ENCODE measurements at regions not wholly inside any gene's neighbourhood (a gene's known extent, or its start where the extent isn't known, plus 50 kb on each side); places are given as distances from the start of the nearest gene placed in this dataset.
A peak's percentile ranks its signal among the peaks of the same experiment; 100 is the strongest.

DNA sequence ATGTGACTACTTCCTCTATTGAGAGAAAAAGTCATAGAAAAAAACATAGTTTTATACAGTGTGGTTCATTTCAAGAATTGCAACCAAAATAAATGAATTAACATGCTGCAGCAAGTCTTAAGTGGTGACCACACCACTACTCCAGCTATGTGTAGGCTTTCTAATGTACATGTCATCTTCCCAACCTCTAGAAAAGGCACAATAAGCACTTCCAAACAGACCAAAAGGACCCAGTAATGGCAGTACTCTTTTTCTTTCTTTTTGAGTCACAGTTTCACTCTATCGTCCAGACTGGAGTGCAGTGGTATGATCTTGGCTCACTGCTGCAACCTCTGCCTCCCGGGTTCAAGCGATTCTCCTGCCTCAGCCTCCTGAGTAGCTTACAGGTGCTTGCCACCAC is 219.3 kb upstream of the KBTBD8 start:
- ChIA-PET POLR2A (no interaction called here), CTCF (no interaction called here)

DNA sequence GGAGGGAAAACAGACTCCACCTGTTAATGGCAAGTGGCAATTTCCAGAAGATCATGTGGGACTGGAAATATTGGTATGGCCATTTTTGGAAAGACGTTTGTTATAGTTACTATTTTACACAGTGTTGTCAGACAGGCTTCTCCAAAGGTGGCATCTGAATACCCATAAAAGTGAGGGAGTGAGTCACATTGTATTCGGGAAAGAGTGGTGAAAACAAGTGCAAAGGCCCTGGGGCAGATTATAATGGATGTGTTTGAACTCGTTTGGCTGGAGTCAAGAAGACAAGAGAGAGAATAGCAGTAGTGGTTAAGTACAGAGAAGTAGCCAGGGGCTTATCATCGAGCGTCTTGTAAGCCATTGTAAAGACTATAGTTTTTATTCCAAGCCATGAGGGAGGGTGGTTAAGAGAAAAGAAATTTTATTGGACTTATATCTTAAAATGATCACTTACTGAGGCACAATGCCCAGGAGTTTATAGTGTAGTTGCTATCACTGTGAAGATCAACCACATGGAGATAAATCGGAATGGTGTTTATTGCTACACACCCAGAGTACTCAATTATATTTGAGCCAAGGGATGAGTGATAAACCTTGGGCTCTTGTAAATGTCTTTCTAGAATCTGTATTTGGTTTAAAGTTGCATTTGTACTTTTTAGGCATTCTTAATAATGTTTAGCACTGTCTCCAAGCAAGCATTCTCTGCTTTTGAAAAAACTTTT is 212.8 kb upstream of the KBTBD8 start:
- Histone ChIP-seq H3K9me3 (ENCODE audit: control insufficient read depth, insufficient read depth, low read depth, low read length) (no peaks in the 10 kb centered on the region), H3K36me3 (ENCODE audit: control insufficient read depth in 2 of 2, insufficient read depth in 1 of 2, low read length in 2 of 2) (no peaks in the 10 kb centered on the region), H3K4me1 (ENCODE audit: control insufficient read depth, insufficient read depth, low read length) (no peaks in the 10 kb centered on the region), H3K27ac (ENCODE audit: extremely low read depth, low read depth, low read length) (no peak overlapping the region), H3K4me3 (ENCODE audit: low read depth, low read length) (no peak overlapping the region)
- ChIA-PET POLR2A (no interaction called here), CTCF (no interaction called here)
- peak; percentile 53 for TF ChIP-seq ZNF623 (tag by site-specific recombination; IDR thresholded peaks at IDR 0.05)
- TF ChIP-seq, protein P1, sequence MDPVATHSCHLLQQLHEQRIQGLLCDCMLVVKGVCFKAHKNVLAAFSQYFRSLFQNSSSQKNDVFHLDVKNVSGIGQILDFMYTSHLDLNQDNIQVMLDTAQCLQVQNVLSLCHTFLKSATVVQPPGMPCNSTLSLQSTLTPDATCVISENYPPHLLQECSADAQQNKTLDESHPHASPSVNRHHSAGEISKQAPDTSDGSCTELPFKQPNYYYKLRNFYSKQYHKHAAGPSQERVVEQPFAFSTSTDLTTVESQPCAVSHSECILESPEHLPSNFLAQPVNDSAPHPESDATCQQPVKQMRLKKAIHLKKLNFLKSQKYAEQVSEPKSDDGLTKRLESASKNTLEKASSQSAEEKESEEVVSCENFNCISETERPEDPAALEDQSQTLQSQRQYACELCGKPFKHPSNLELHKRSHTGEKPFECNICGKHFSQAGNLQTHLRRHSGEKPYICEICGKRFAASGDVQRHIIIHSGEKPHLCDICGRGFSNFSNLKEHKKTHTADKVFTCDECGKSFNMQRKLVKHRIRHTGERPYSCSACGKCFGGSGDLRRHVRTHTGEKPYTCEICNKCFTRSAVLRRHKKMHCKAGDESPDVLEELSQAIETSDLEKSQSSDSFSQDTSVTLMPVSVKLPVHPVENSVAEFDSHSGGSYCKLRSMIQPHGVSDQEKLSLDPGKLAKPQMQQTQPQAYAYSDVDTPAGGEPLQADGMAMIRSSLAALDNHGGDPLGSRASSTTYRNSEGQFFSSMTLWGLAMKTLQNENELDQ (tag by site-specific recombination; IDR thresholded peaks at IDR 0.05; ENCODE audit: low read depth), result no peak
- TF ChIP-seq, protein P2, sequence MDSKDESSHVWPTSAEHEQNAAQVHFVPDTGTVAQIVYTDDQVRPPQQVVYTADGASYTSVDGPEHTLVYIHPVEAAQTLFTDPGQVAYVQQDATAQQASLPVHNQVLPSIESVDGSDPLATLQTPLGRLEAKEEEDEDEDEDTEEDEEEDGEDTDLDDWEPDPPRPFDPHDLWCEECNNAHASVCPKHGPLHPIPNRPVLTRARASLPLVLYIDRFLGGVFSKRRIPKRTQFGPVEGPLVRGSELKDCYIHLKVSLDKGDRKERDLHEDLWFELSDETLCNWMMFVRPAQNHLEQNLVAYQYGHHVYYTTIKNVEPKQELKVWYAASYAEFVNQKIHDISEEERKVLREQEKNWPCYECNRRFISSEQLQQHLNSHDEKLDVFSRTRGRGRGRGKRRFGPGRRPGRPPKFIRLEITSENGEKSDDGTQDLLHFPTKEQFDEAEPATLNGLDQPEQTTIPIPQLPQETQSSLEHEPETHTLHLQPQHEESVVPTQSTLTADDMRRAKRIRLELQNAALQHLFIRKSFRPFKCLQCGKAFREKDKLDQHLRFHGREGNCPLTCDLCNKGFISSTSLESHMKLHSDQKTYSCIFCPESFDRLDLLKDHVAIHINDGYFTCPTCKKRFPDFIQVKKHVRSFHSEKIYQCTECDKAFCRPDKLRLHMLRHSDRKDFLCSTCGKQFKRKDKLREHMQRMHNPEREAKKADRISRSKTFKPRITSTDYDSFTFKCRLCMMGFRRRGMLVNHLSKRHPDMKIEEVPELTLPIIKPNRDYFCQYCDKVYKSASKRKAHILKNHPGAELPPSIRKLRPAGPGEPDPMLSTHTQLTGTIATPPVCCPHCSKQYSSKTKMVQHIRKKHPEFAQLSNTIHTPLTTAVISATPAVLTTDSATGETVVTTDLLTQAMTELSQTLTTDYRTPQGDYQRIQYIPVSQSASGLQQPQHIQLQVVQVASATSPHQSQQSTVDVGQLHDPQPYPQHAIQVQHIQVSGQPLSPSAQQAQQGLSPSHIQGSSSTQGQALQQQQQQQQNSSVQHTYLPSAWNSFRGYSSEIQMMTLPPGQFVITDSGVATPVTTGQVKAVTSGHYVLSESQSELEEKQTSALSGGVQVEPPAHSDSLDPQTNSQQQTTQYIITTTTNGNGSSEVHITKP (tag by site-specific recombination; IDR thresholded peaks at IDR 0.05), result peak; percentile 63

More for the DNA sequence above, 219.3 kb upstream of the KBTBD8 start:
- Histone ChIP-seq H3K9me3 (ENCODE audit: control insufficient read depth, insufficient read depth, low read depth, low read length) (no peaks in the 10 kb centered on the region), H3K4me1 (ENCODE audit: control insufficient read depth, insufficient read depth, low read length) (no peaks in the 10 kb centered on the region), H3K27ac (ENCODE audit: extremely low read depth, low read depth, low read length) (no peak overlapping the region), H3K4me3 (ENCODE audit: low read depth, low read length) (no peak overlapping the region), H3K36me3 (ENCODE audit: control insufficient read depth in 2 of 2, insufficient read depth in 1 of 2, low read length in 2 of 2) (no peaks in the 10 kb centered on the region)
- no peak for TF ChIP-seq ZNF37A (tag by site-specific recombination; IDR thresholded peaks at IDR 0.05)
- no peak for TF ChIP-seq SCRT2 (tag by site-specific recombination; IDR thresholded peaks at IDR 0.05)
- no peak for TF ChIP-seq REPIN1 (tag by site-specific recombination; IDR thresholded peaks at IDR 0.05; ENCODE audit: low read depth)
- no peak for TF ChIP-seq ZNF354C (tag by site-specific recombination; IDR thresholded peaks at IDR 0.05; ENCODE audit: borderline replicate concordance, low read depth)
- no peak for TF ChIP-seq ZNF2 (tag by site-specific recombination; IDR thresholded peaks at IDR 0.05)
- TF ChIP-seq ZNF140 (tag by site-specific recombination; IDR thresholded peaks at IDR 0.05), result no peak
- TF ChIP-seq ZNF561 (tag by site-specific recombination; IDR thresholded peaks at IDR 0.05; ENCODE audit: borderline replicate concordance), result no peak
- no peak for TF ChIP-seq ZNF274 (IDR thresholded peaks at IDR 0.05; ENCODE audit: low read length)
- TF ChIP-seq ZNF274 (tag by site-specific recombination; IDR thresholded peaks at IDR 0.05; ENCODE audit: borderline replicate concordance), result no peak
- TF ChIP-seq ZNF777 (tag by site-specific recombination; IDR thresholded peaks at IDR 0.05; ENCODE audit: borderline replicate concordance), result no peak
- TF ChIP-seq, protein P3, sequence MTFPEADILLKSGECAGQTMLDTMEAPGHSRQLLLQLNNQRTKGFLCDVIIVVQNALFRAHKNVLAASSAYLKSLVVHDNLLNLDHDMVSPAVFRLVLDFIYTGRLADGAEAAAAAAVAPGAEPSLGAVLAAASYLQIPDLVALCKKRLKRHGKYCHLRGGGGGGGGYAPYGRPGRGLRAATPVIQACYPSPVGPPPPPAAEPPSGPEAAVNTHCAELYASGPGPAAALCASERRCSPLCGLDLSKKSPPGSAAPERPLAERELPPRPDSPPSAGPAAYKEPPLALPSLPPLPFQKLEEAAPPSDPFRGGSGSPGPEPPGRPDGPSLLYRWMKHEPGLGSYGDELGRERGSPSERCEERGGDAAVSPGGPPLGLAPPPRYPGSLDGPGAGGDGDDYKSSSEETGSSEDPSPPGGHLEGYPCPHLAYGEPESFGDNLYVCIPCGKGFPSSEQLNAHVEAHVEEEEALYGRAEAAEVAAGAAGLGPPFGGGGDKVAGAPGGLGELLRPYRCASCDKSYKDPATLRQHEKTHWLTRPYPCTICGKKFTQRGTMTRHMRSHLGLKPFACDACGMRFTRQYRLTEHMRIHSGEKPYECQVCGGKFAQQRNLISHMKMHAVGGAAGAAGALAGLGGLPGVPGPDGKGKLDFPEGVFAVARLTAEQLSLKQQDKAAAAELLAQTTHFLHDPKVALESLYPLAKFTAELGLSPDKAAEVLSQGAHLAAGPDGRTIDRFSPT (tag by site-specific recombination; IDR thresholded peaks at IDR 0.05), result no peak
- TF ChIP-seq ZNF366 (tag by site-specific recombination; conservative IDR thresholded peaks at IDR 0.05), result no peak
- TF ChIP-seq KLF7 (tag by site-specific recombination; IDR thresholded peaks at IDR 0.05; ENCODE audit: borderline replicate concordance), result no peak

All from HEK293 (cell line).